Lung (tissue), 11 donors: ENCODE measurements at regions not wholly inside any gene's neighbourhood (a gene's known extent, or its start where the extent isn't known, plus 50 kb on each side); places are given as distances from the start of the nearest gene placed in this dataset.

Experiments
- ATAC-seq: fragments of 200-7000 bp; cut with Tn5 transposase; one replicate; pipeline ENCODE4 v1.9.1; 2020; ENCODE audit warnings: moderate number of reproducible peaks; ENCODE audit not compliant: insufficient read depth, low FRiP score
- DNase-seq, 3 donors: peaks; one replicate each; pipeline ENCODE4 v3.0.0-alpha.2; 2013 to 2017
- H3K27ac ChIP-seq, 2 donors: one replicate each; pipeline ENCODE4 v1.5.1; 2013; ENCODE audit warnings: mild to moderate bottlenecking in 2 of 2, moderate library complexity in 2 of 2, control low read depth in 1 of 2, inconsistent platforms in 1 of 2, low read depth in 1 of 2, low read length in 1 of 2
- H3K27me3 ChIP-seq, 3 donors: one replicate each; pipeline ENCODE4 v1.5.1; 2013; ENCODE audit warnings: low read length in 2 of 3; ENCODE audit not compliant: control insufficient read depth in 3 of 3, insufficient read depth in 3 of 3
- H3K36me3 ChIP-seq, 4 donors: one replicate each; pipeline ENCODE4 v1.5.1; 2013; ENCODE audit warnings: low read length in 4 of 4, mild to moderate bottlenecking in 1 of 4, moderate library complexity in 1 of 4; ENCODE audit not compliant: control insufficient read depth in 4 of 4, insufficient read depth in 4 of 4
- H3K4me1 ChIP-seq, 5 donors: one replicate each; pipeline ENCODE4 v1.5.1; 2013; ENCODE audit warnings: low read length in 5 of 5, mild to moderate bottlenecking in 2 of 5, moderate library complexity in 1 of 5; ENCODE audit not compliant: control insufficient read depth in 5 of 5, insufficient read depth in 5 of 5
- H3K4me3 ChIP-seq: one replicate; pipeline ENCODE4 v1.5.1; 2013; ENCODE audit warnings: mild to moderate bottlenecking, control low read depth, moderate library complexity
- H3K9ac ChIP-seq, 2 donors: one replicate each; pipeline ENCODE4 v1.5.1; 2013; ENCODE audit warnings: low read length in 2 of 2, control low read depth in 1 of 2; ENCODE audit not compliant: insufficient read depth in 1 of 2
- H3K9me3 ChIP-seq, 4 donors: one replicate each; pipeline ENCODE4 v1.5.1; 2013; ENCODE audit warnings: low read length in 3 of 4, mild to moderate bottlenecking in 1 of 4, moderate library complexity in 1 of 4; ENCODE audit not compliant: control insufficient read depth in 4 of 4, insufficient read depth in 3 of 4
- WGBS, 2 donors: extraction: QIAGEN DNeasy Blood & Tissue Kit; methylation state at CpG; one replicate each; pipeline ENCODE4 v1.1.7; 2013; 5-methylcytosine and 5-hydroxymethylcytosine counted together
- TF ChIP-seq, protein P1 (sequence below): IDR thresholded peaks from 2 replicates; pipeline ENCODE4 v1.5.1; 2012; ENCODE audit warnings: mild to moderate bottlenecking; ENCODE audit errors: control extremely low read depth, extremely low read depth
- donor health status: control.
- donor health status: control.
- donor health status: Bipolar disorder and iron deficiency.
- donor health status: healthy.
- donor health status: DM: yes; HTN: yes; CAD: no.

- WGBS, 2 donors = 81 to 83% methylated on average over 7 of the region's 7 CpGs
- ATAC-seq = no peak
Measured at GRCh38 chr7:66517212-66517909, 111.3 kb upstream of the KCTD7 start.

GRCh38 chr7:66518151-66518691 lies 110.5 kb upstream of the KCTD7 start:
- H3K27ac ChIP-seq = no peak overlapping the region
- TF ChIP-seq, protein P1, sequence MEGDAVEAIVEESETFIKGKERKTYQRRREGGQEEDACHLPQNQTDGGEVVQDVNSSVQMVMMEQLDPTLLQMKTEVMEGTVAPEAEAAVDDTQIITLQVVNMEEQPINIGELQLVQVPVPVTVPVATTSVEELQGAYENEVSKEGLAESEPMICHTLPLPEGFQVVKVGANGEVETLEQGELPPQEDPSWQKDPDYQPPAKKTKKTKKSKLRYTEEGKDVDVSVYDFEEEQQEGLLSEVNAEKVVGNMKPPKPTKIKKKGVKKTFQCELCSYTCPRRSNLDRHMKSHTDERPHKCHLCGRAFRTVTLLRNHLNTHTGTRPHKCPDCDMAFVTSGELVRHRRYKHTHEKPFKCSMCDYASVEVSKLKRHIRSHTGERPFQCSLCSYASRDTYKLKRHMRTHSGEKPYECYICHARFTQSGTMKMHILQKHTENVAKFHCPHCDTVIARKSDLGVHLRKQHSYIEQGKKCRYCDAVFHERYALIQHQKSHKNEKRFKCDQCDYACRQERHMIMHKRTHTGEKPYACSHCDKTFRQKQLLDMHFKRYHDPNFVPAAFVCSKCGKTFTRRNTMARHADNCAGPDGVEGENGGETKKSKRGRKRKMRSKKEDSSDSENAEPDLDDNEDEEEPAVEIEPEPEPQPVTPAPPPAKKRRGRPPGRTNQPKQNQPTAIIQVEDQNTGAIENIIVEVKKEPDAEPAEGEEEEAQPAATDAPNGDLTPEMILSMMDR = no peak
- DNase-seq = no peak
- no peaks in the 10 kb centered on the region for H3K9me3 ChIP-seq
- no peaks in the 10 kb centered on the region for H3K27me3 ChIP-seq
- H3K4me1 ChIP-seq = no peaks in the 10 kb centered on the region
- WGBS, 2 donors = 79 to 87% methylated on average over 14 of the region's 14 CpGs
- no peaks in the 10 kb centered on the region for H3K36me3 ChIP-seq
- ATAC-seq = no peak
- H3K9ac ChIP-seq = no peak overlapping the region
- no peak overlapping the region for H3K4me3 ChIP-seq

More at GRCh38 chr7:66517212-66517909, 111.3 kb upstream of the KCTD7 start:
- no peaks in the 10 kb centered on the region for H3K36me3 ChIP-seq
- H3K27me3 ChIP-seq = no peaks in the 10 kb centered on the region
- TF ChIP-seq, protein P1 = no peak
- H3K9ac ChIP-seq = no peak overlapping the region
- no peaks in the 10 kb centered on the region for H3K4me1 ChIP-seq
- DNase-seq = no peak
- no peak overlapping the region for H3K27ac ChIP-seq
- no peaks in the 10 kb centered on the region for H3K9me3 ChIP-seq
- H3K4me3 ChIP-seq = no peak overlapping the region

GRCh38 chr7:66521675-66522074 lies 107.0 kb upstream of the KCTD7 start:
- Histone ChIP-seq H3K4me1 (no peaks in the 10 kb centered on the region), H3K4me3 (no peak overlapping the region), H3K27ac (no peak overlapping the region), H3K36me3 (peaks cover 0 to 3% (median 0%) of the 10 kb centered on the region in 4 donors), H3K9me3 (no peaks in the 10 kb centered on the region), H3K27me3 (no peaks in the 10 kb centered on the region), H3K9ac (no peak overlapping the region)
- ATAC-seq (no peak), DNase-seq (no peak)
- WGBS, 2 donors = 89 to 97% methylated on average over 4 of the region's 4 CpGs
- TF ChIP-seq, protein P1 = no peak

GRCh38 chr7:66522518-66522917 lies 106.2 kb upstream of the KCTD7 start:
- TF ChIP-seq, protein P1 = no peak
- no peak overlapping the region for H3K9ac ChIP-seq
- no peaks in the 10 kb centered on the region for H3K9me3 ChIP-seq
- H3K27me3 ChIP-seq = no peaks in the 10 kb centered on the region
- no peak overlapping the region for H3K27ac ChIP-seq
- 55 to 58% methylated on average over 3 of the region's 3 CpGs for WGBS, 2 donors
- H3K4me3 ChIP-seq = no peak overlapping the region
- no peak for DNase-seq
- H3K36me3 ChIP-seq = peaks cover 0 to 3% (median 0%) of the 10 kb centered on the region in 4 donors
- no peak for ATAC-seq
- H3K4me1 ChIP-seq = no peaks in the 10 kb centered on the region
